ENCODE measurements at regions not wholly inside any gene's neighbourhood (a gene's known extent, or its start where the extent isn't known, plus 50 kb on each side); places are given as distances from the start of the nearest gene placed in this dataset.
"Not testable (repeated sequence)": the region's sequence is repeated elsewhere in the genome, so short reads cannot be mapped to it uniquely, and the experiment has no call there.

GRCh38 chr3:20552605-20553275 is 366.7 kb upstream of the SGO1 start:
- Mint-ChIP-seq H3K27me3 (no peaks in the 10 kb centered on the region), H3K4me1 (ENCODE audit: low read depth) (no peaks in the 10 kb centered on the region), H3K36me3 (ENCODE audit: low read depth) (no peaks in the 10 kb centered on the region), H3K4me3 (no peak overlapping the region), H3K9me3 (peaks cover 8% of the 10 kb centered on the region), H3K27ac (no peak overlapping the region)
- ATAC-seq (ENCODE audit: poor library complexity) = no peak
- TF ChIP-seq CTCF (IDR thresholded peaks at IDR 0.05) = no peak
- Histone ChIP-seq H3K4me1 (ENCODE audit: insufficient read depth, low read length) (no peaks in the 10 kb centered on the region), H3K27ac (ENCODE audit: low read depth in 1 of 2, low read length in 2 of 2) (no peak overlapping the region), H3K27me3 (ENCODE audit: control insufficient read depth in 1 of 2, insufficient read depth in 2 of 2, low read length in 2 of 2) (no peaks in the 10 kb centered on the region), H3K4me3 (ENCODE audit: low read length) (no peak overlapping the region), H3K9me3 (ENCODE audit: control insufficient read depth in 1 of 2, insufficient read depth in 1 of 2, low read length in 2 of 2) (peaks cover 3 to 23% of the 10 kb centered on the region in 2 experiments), H3K36me3 (ENCODE audit: insufficient read depth, low read length) (no peaks in the 10 kb centered on the region)
- POLR2A ChIA-PET = no interaction called here
- CTCF ChIA-PET = no interaction called here
- intact Hi-C loops (cut with DNase I, micrococcal nuclease) = no loop called here
- peak in 1 of 14 experiments; percentile 5 for DNase-seq

- POLR2A ChIA-PET; H3K36me3 ChIP-seq (ENCODE audit: insufficient read depth, low read length); H3K27ac Mint-ChIP-seq; intact Hi-C loops (cut with DNase I, micrococcal nuclease); H3K36me3 Mint-ChIP-seq (ENCODE audit: low read depth); H3K27ac ChIP-seq (ENCODE audit: low read depth in 1 of 2, low read length in 2 of 2); H3K4me3 ChIP-seq (ENCODE audit: low read length); H3K9me3 Mint-ChIP-seq; H3K4me1 ChIP-seq (ENCODE audit: insufficient read depth, low read length); ATAC-seq (ENCODE audit: poor library complexity); CTCF ChIA-PET; H3K27me3 Mint-ChIP-seq; H3K4me3 Mint-ChIP-seq; H3K4me1 Mint-ChIP-seq (ENCODE audit: low read depth); DNase-seq; H3K27me3 ChIP-seq (ENCODE audit: control insufficient read depth in 1 of 2, insufficient read depth in 2 of 2, low read length in 2 of 2): not testable (repeated sequence)
- peaks cover 3 to 19% of the 10 kb centered on the region in 2 experiments for H3K9me3 ChIP-seq (ENCODE audit: control insufficient read depth in 1 of 2, insufficient read depth in 1 of 2, low read length in 2 of 2)
Measured at GRCh38 chr3:20547361-20548269, 361.6 kb upstream of the SGO1 start.

GRCh38 chr3:20546636-20547035 is 360.6 kb upstream of the SGO1 start:
- Histone ChIP-seq H3K36me3 (ENCODE audit: insufficient read depth, low read length) (no peaks in the 10 kb centered on the region), H3K9me3 (ENCODE audit: control insufficient read depth in 1 of 2, insufficient read depth in 1 of 2, low read length in 2 of 2) (peaks cover 3 to 13% of the 10 kb centered on the region in 2 experiments), H3K4me3 (ENCODE audit: low read length) (no peak overlapping the region), H3K27me3 (ENCODE audit: control insufficient read depth in 1 of 2, insufficient read depth in 2 of 2, low read length in 2 of 2) (no peaks in the 10 kb centered on the region), H3K27ac (ENCODE audit: low read depth in 1 of 2, low read length in 2 of 2) (no peak overlapping the region), H3K4me1 (ENCODE audit: insufficient read depth, low read length) (no peaks in the 10 kb centered on the region)
- ATAC-seq (ENCODE audit: poor library complexity) (no peak), DNase-seq (no peak)
- H3K36me3 Mint-ChIP-seq (ENCODE audit: low read depth) = no peaks in the 10 kb centered on the region
- no peak overlapping the region for H3K4me3 Mint-ChIP-seq
- POLR2A ChIA-PET = no interaction called here
- no peak overlapping the region for H3K27ac Mint-ChIP-seq
- intact Hi-C loops (cut with DNase I, micrococcal nuclease) = no loop called here
- peaks cover 6% of the 10 kb centered on the region for H3K9me3 Mint-ChIP-seq
- CTCF ChIA-PET = no interaction called here
- no peak for TF ChIP-seq CTCF (IDR thresholded peaks at IDR 0.05)
- no peaks in the 10 kb centered on the region for H3K27me3 Mint-ChIP-seq
- H3K4me1 Mint-ChIP-seq (ENCODE audit: low read depth) = no peaks in the 10 kb centered on the region
